Gastroesophageal sphincter (tissue), 3 donors: ENCODE measurements at regions not wholly inside any gene's neighbourhood (a gene's known extent, or its start where the extent isn't known, plus 50 kb on each side); places are given as distances from the start of the nearest gene placed in this dataset.

ENCODE experiments used
- CTCF ChIP-seq, 4 experiments: fragments of 200-600 bp in 2 of 4; fragments of 450-650 bp in 2 of 4; sonication (generic) in 1 of 4; IDR thresholded peaks; one replicate each; pipeline ENCODE4 v1.5.1; 2017 to 2019; ENCODE audit warnings: antibody characterized with exemption in 4 of 4, mild to moderate bottlenecking in 2 of 4, moderate library complexity in 2 of 4
- EP300 ChIP-seq: sonication (generic); formaldehyde crosslinking; IDR thresholded peaks from one replicate; pipeline ENCODE4 v1.6.1; 2017; ENCODE audit warnings: antibody characterized with exemption, mild to moderate bottlenecking
- POLR2A ChIP-seq, 2 donors: fragments of 450-650 bp; IDR thresholded peaks; one replicate each; pipeline ENCODE4 v1.6.1; 2017; ENCODE audit warnings: antibody characterized with exemption in 2 of 2, mild to moderate bottlenecking in 2 of 2, moderate library complexity in 1 of 2
- POLR2AphosphoS5 ChIP-seq: sonication (generic); formaldehyde crosslinking; IDR thresholded peaks from one replicate; pipeline ENCODE4 v1.6.1; 2017; ENCODE audit warnings: antibody characterized with exemption

- TF ChIP-seq CTCF (IDR thresholded peaks at IDR 0.05) (no peak), EP300 (no peak), POLR2AphosphoS5 (no peak), POLR2A (IDR thresholded peaks at IDR 0.05) (no peak)
Observed at GRCh38 chr14:23776296-23776695, 140.1 kb downstream of the DHRS2 start.
